Erythroblast (primary cell): ENCODE measurements at regions not wholly inside any gene's neighbourhood (a gene's known extent, or its start where the extent isn't known, plus 50 kb on each side); places are given as distances from the start of the nearest gene placed in this dataset.

Experiments used
- GATA1 ChIP-seq: IDR thresholded peaks from 2 replicates; pipeline ENCODE4 v1.6.1; 2011; ENCODE audit warnings: low read depth, mild to moderate bottlenecking, control low read depth, low read length, moderate library complexity
- POLR2A ChIP-seq: IDR thresholded peaks from 2 replicates; pipeline ENCODE4 v1.6.1; 2011; ENCODE audit warnings: mild to moderate bottlenecking, low read length

DNA sequence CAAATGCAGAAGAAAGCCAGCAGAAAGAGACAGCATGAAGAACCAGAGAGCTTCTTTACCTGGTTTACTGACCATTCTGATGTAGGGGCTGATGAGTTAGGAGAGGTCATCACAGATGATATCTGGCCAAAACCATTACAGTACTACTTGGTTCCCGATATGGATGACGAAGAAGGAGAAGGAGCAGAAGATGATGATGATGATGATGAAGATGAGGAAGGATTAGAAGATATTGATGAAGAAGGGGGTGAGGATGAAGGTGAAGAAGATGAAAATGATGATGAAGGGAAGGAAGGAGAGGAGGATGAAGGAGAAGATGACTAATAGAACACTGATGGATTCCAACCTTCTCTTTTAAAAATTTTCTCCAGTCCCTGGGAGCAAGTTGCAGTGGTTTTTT, 178.2 kb upstream of the CRY1 start:
- TF ChIP-seq POLR2A (no peak), GATA1 (no peak)
